Kidney epithelial cell (primary cell): ENCODE measurements at regions not wholly inside any gene's neighbourhood (a gene's known extent, or its start where the extent isn't known, plus 50 kb on each side); places are given as distances from the start of the nearest gene placed in this dataset.
"Not testable (repeated sequence)": the region's sequence is repeated elsewhere in the genome, so short reads cannot be mapped to it uniquely, and the experiment has no call there.

Experiments
- DNase-seq: peaks from one replicate; pipeline ENCODE4 v3.0.0-alpha.2; 2010; ENCODE audit warnings: low read depth
- H3K27me3 ChIP-seq: 2 replicates; pipeline ENCODE4 v1.6.0; 2011; ENCODE audit warnings: low read length; ENCODE audit not compliant: control insufficient read depth, insufficient read depth
- H3K36me3 ChIP-seq: 2 replicates; pipeline ENCODE4 v1.5.1; 2011; ENCODE audit warnings: low read length; ENCODE audit not compliant: control insufficient read depth, insufficient read depth
- H3K4me3 ChIP-seq: 2 replicates; pipeline ENCODE4 v1.5.1; 2011; ENCODE audit warnings: low read depth, mild to moderate bottlenecking, control low read depth, low read length
- CTCF ChIP-seq: IDR thresholded peaks from 2 replicates; pipeline ENCODE4 v1.5.1; 2011; ENCODE audit warnings: mild to moderate bottlenecking, moderate library complexity, low read length, control low read depth, inconsistent platforms; ENCODE audit not compliant: insufficient read depth, poor library complexity, severe bottlenecking

- H3K4me3 ChIP-seq, H3K36me3 ChIP-seq, H3K27me3 ChIP-seq, DNase-seq: not testable (repeated sequence)
Observed at GRCh38 chr6:4725136-4725760, 51.0 kb upstream of the CDYL start.

GRCh38 chr6:4724727-4725126 lies 51.5 kb upstream of the CDYL start:
- not testable (repeated sequence) for H3K36me3 ChIP-seq, H3K27me3 ChIP-seq, DNase-seq, H3K4me3 ChIP-seq

- no peak for DNase-seq
- no peak for TF ChIP-seq CTCF
- Histone ChIP-seq H3K27me3 (no peaks in the 10 kb centered on the region), H3K4me3 (no peak overlapping the region), H3K36me3 (no peaks in the 10 kb centered on the region)
Observed at GRCh38 chr6:4723383-4723782, 52.8 kb upstream of the CDYL start.

- H3K27me3 ChIP-seq, DNase-seq, H3K4me3 ChIP-seq, H3K36me3 ChIP-seq: not testable (repeated sequence)
Observed at GRCh38 chr6:4721368-4721767, 54.8 kb upstream of the CDYL start.

- no peak for TF ChIP-seq CTCF
- H3K27me3 ChIP-seq, result no peaks in the 10 kb centered on the region
- no peak overlapping the region for H3K4me3 ChIP-seq
- H3K36me3 ChIP-seq, result no peaks in the 10 kb centered on the region
- DNase-seq, result no peak
Observed at GRCh38 chr6:4719491-4719890, 56.7 kb upstream of the CDYL start.

- Histone ChIP-seq H3K36me3 (no peaks in the 10 kb centered on the region), H3K4me3 (no peak overlapping the region), H3K27me3 (no peaks in the 10 kb centered on the region)
- no peak for DNase-seq
- no peak for TF ChIP-seq CTCF
Observed at GRCh38 chr6:4717856-4718255, 58.3 kb upstream of the CDYL start.

GRCh38 chr6:4717124-4717523 lies 59.1 kb upstream of the CDYL start:
- Histone ChIP-seq H3K27me3 (no peaks in the 10 kb centered on the region), H3K36me3 (no peaks in the 10 kb centered on the region), H3K4me3 (no peak overlapping the region)
- TF ChIP-seq CTCF, result no peak
- DNase-seq, result no peak
